ENCODE measurements at regions not wholly inside any gene's neighbourhood (a gene's known extent, or its start where the extent isn't known, plus 50 kb on each side); places are given as distances from the start of the nearest gene placed in this dataset.

DNA sequence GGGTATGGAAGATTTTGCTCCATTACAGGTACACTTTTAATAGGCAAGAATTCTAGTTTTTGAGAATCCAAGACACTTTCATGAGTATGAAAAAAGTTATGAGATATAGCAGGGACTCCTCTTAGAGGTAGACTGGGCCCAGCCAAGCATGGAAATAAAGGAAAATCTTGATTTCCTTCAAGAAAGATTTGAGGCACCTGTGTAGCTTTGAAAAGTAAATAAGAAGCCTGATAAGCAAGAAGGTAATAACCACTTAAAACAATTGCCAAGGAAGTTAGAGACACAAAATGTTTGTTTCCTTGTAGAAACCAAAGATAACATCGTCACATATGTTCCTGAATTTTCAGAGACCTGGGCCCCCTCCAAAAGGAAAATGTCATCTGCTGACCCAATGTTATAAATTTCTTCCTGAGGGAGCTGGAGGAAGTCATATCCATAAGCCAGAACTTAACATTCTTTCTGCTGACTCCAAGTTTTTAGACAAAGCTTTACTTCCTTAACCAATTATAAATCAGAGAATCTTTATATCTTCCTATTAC, 314.5 kb upstream of the ANO3 start:
- TF ChIP-seq, protein P1, sequence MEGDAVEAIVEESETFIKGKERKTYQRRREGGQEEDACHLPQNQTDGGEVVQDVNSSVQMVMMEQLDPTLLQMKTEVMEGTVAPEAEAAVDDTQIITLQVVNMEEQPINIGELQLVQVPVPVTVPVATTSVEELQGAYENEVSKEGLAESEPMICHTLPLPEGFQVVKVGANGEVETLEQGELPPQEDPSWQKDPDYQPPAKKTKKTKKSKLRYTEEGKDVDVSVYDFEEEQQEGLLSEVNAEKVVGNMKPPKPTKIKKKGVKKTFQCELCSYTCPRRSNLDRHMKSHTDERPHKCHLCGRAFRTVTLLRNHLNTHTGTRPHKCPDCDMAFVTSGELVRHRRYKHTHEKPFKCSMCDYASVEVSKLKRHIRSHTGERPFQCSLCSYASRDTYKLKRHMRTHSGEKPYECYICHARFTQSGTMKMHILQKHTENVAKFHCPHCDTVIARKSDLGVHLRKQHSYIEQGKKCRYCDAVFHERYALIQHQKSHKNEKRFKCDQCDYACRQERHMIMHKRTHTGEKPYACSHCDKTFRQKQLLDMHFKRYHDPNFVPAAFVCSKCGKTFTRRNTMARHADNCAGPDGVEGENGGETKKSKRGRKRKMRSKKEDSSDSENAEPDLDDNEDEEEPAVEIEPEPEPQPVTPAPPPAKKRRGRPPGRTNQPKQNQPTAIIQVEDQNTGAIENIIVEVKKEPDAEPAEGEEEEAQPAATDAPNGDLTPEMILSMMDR (IDR thresholded peaks at IDR 0.05): no peak
- TF ChIP-seq POLR2A (IDR thresholded peaks at IDR 0.05): no peak

Data from vagina (tissue), 2 donors.